HL-60 (cell line): ENCODE measurements at regions not wholly inside any gene's neighbourhood (a gene's known extent, or its start where the extent isn't known, plus 50 kb on each side); places are given as distances from the start of the nearest gene placed in this dataset.

ENCODE experiments used
- GABPA ChIP-seq: IDR thresholded peaks from 2 replicates; pipeline ENCODE4 v1.6.1; 2012; ENCODE audit warnings: low read depth
- POLR2AphosphoS5 ChIP-seq: IDR thresholded peaks from 2 replicates; pipeline ENCODE4 v1.6.1; 2012; ENCODE audit warnings: low read depth
- TF ChIP-seq, protein P1 (sequence below): IDR thresholded peaks from one replicate; pipeline ENCODE4 v1.5.1; 2011; ENCODE audit warnings: low read length, control low read depth, inconsistent platforms; ENCODE audit not compliant: insufficient read depth
- TF ChIP-seq, protein P2 (sequence below): IDR thresholded peaks from 2 replicates; pipeline ENCODE4 v1.6.1; 2012; ENCODE audit warnings: low read depth; ENCODE audit not compliant: insufficient replicate concordance

DNA sequence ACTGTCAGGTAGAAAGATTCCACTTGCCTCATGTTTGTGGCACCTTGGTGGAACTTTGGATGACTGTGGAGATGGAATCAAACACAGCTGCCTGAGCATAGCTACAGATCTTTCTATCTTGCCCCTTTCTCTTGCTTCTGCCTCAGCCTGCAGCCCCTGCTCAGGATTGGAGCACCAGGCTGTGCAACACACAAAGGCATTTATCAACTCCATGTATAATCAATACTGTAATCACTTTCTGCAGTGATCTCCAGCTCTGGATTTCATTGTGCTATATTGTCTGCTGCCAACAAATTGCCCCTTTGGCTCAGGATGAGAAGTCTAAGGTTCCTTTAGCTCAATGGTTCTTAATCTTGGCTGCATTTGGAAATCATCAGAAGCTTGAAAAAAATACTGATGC, 86.3 kb upstream of the PRPS1 start:
- TF ChIP-seq, protein P1, sequence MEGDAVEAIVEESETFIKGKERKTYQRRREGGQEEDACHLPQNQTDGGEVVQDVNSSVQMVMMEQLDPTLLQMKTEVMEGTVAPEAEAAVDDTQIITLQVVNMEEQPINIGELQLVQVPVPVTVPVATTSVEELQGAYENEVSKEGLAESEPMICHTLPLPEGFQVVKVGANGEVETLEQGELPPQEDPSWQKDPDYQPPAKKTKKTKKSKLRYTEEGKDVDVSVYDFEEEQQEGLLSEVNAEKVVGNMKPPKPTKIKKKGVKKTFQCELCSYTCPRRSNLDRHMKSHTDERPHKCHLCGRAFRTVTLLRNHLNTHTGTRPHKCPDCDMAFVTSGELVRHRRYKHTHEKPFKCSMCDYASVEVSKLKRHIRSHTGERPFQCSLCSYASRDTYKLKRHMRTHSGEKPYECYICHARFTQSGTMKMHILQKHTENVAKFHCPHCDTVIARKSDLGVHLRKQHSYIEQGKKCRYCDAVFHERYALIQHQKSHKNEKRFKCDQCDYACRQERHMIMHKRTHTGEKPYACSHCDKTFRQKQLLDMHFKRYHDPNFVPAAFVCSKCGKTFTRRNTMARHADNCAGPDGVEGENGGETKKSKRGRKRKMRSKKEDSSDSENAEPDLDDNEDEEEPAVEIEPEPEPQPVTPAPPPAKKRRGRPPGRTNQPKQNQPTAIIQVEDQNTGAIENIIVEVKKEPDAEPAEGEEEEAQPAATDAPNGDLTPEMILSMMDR = no peak
- TF ChIP-seq POLR2AphosphoS5 = no peak
- TF ChIP-seq GABPA = no peak
- TF ChIP-seq, protein P2, sequence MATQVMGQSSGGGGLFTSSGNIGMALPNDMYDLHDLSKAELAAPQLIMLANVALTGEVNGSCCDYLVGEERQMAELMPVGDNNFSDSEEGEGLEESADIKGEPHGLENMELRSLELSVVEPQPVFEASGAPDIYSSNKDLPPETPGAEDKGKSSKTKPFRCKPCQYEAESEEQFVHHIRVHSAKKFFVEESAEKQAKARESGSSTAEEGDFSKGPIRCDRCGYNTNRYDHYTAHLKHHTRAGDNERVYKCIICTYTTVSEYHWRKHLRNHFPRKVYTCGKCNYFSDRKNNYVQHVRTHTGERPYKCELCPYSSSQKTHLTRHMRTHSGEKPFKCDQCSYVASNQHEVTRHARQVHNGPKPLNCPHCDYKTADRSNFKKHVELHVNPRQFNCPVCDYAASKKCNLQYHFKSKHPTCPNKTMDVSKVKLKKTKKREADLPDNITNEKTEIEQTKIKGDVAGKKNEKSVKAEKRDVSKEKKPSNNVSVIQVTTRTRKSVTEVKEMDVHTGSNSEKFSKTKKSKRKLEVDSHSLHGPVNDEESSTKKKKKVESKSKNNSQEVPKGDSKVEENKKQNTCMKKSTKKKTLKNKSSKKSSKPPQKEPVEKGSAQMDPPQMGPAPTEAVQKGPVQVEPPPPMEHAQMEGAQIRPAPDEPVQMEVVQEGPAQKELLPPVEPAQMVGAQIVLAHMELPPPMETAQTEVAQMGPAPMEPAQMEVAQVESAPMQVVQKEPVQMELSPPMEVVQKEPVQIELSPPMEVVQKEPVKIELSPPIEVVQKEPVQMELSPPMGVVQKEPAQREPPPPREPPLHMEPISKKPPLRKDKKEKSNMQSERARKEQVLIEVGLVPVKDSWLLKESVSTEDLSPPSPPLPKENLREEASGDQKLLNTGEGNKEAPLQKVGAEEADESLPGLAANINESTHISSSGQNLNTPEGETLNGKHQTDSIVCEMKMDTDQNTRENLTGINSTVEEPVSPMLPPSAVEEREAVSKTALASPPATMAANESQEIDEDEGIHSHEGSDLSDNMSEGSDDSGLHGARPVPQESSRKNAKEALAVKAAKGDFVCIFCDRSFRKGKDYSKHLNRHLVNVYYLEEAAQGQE = no peak
